Left lung (tissue), 4 donors: ENCODE measurements at regions not wholly inside any gene's neighbourhood (a gene's known extent, or its start where the extent isn't known, plus 50 kb on each side); places are given as distances from the start of the nearest gene placed in this dataset.

Experiments used
- ATAC-seq: fragments of 200-7000 bp; cut with Tn5 transposase; one replicate; pipeline ENCODE4 v1.9.1; 2020; ENCODE audit warnings: moderate library complexity
- DNase-seq, 4 donors: peaks; one replicate each; pipeline ENCODE4 v3.0.0-alpha.2; 2013 to 2020
- H3K27ac ChIP-seq, 2 donors: fragments of 200-600 bp; sonication (generic) in 1 of 2; one replicate each; pipeline versions ENCODE4 v1.5.0 to v1.8.0; 2020 to 2021
- H3K27me3 ChIP-seq, 2 donors: fragments of 200-600 bp; sonication (generic) in 1 of 2; one replicate each; pipeline versions ENCODE4 v1.5.0 to v1.8.0; 2020 to 2021
- H3K36me3 ChIP-seq, 2 donors: fragments of 200-600 bp; sonication (generic) in 1 of 2; one replicate each; pipeline versions ENCODE4 v1.5.0 to v1.8.0; 2020 to 2021
- H3K4me1 ChIP-seq, 2 donors: fragments of 200-600 bp; one replicate each; pipeline ENCODE4 v1.8.0; 2021
- H3K4me3 ChIP-seq, 2 donors: fragments of 200-600 bp; sonication (generic) in 1 of 2; one replicate each; pipeline versions ENCODE4 v1.5.0 to v1.8.0; 2020 to 2021; ENCODE audit warnings: mild to moderate bottlenecking in 1 of 2
- H3K9me3 ChIP-seq, 2 donors: fragments of 200-600 bp; sonication (generic) in 1 of 2; one replicate each; pipeline versions ENCODE4 v1.5.0 to v1.8.0; 2020 to 2021
- intact Hi-C, 2 donors: fragments of 100-400 bp; cut with DNase I; formaldehyde crosslinking; loops; one replicate each; pipeline versions ENCODE4 v1.11.2 to v1.14.2; 2022
- TF ChIP-seq, protein P1 (sequence below), 2 donors: fragments of 200-600 bp; sonication (generic) in 1 of 2; IDR thresholded peaks; one replicate each; pipeline versions ENCODE4 v1.5.0 to v1.8.0; 2021; ENCODE audit warnings: antibody characterized with exemption in 2 of 2
- donor health status: DM: no; HTN: yes; CAD: no.
- donor health status: DM: no; HTN: no; CAD: no.

DNA sequence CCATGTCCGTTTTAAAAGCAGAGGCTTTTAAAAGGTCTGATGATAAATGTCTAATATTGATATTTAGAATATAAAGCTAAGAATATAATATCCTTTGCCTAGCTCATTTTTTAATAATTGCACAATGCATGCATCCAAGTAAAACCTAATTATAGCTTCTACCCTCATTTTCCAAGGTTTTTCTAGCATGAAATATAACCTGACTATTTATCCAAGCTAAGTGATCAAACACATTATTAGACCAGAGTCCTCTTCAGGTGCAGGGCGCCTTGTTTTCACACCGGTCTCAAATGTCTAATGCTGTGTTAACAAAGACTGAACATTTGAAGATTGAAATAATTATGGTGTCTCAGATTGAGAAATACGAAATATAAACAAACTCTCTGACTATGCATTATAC lies 648.9 kb upstream of the CXADR start:
- intact Hi-C loops: no loop called here
- TF ChIP-seq, protein P1, sequence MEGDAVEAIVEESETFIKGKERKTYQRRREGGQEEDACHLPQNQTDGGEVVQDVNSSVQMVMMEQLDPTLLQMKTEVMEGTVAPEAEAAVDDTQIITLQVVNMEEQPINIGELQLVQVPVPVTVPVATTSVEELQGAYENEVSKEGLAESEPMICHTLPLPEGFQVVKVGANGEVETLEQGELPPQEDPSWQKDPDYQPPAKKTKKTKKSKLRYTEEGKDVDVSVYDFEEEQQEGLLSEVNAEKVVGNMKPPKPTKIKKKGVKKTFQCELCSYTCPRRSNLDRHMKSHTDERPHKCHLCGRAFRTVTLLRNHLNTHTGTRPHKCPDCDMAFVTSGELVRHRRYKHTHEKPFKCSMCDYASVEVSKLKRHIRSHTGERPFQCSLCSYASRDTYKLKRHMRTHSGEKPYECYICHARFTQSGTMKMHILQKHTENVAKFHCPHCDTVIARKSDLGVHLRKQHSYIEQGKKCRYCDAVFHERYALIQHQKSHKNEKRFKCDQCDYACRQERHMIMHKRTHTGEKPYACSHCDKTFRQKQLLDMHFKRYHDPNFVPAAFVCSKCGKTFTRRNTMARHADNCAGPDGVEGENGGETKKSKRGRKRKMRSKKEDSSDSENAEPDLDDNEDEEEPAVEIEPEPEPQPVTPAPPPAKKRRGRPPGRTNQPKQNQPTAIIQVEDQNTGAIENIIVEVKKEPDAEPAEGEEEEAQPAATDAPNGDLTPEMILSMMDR (IDR thresholded peaks at IDR 0.05): no peak

DNA sequence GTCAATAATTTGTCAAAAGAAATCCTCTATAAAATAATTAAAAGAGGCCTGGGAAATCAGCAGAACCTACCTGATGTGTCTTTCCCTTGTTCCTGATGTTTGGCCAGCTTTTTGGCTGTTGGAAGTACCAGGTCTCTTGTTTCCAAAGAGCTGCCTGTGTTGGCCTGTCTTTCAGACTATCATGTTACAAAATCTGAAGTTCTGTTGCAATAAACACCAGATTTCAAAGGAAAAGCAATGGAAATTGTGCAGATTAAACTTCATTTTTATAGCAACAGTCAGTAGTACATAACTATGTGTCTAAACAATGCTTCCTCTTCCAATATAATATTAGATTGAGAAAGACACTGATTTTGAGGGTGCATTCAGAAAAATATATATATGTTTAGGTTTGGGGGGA lies 647.2 kb upstream of the CXADR start:
- Histone ChIP-seq H3K4me3 (no peak overlapping the region), H3K27ac (no peak overlapping the region), H3K27me3 (no peaks in the 10 kb centered on the region), H3K4me1 (no peaks in the 10 kb centered on the region), H3K36me3 (no peaks in the 10 kb centered on the region), H3K9me3 (no peaks in the 10 kb centered on the region)
- TF ChIP-seq, protein P1 (IDR thresholded peaks at IDR 0.05): no peak
- DNase-seq (no peak), ATAC-seq (no peak)
- intact Hi-C loops: no loop called here

More for the DNA sequence above, 648.9 kb upstream of the CXADR start:
- Histone ChIP-seq H3K4me3 (no peak overlapping the region), H3K4me1 (no peaks in the 10 kb centered on the region), H3K27me3 (no peaks in the 10 kb centered on the region), H3K9me3 (no peaks in the 10 kb centered on the region), H3K27ac (no peak overlapping the region), H3K36me3 (no peaks in the 10 kb centered on the region)
- ATAC-seq (no peak), DNase-seq (no peak)

DNA sequence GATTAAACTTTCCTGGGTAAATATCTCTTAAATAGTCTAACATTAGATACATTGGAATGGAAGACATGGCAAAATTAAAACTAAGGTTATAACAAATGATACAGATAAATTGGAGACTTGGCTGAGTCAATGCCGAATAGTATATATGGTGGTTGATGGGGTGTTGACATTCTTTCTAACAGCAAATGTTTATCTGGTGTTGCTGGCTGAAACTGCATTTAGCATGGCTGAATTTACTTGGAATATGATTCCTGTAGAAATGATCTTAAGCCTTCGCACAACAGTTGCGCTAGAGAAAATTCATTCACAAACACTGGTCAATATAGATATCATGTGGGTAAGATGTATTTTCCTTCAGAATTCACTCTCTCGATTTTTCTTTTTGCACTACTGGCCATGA lies 646.0 kb upstream of the CXADR start:
- no peak for ATAC-seq
- intact Hi-C loops: no loop called here
- TF ChIP-seq, protein P1 (IDR thresholded peaks at IDR 0.05): no peak

DNA sequence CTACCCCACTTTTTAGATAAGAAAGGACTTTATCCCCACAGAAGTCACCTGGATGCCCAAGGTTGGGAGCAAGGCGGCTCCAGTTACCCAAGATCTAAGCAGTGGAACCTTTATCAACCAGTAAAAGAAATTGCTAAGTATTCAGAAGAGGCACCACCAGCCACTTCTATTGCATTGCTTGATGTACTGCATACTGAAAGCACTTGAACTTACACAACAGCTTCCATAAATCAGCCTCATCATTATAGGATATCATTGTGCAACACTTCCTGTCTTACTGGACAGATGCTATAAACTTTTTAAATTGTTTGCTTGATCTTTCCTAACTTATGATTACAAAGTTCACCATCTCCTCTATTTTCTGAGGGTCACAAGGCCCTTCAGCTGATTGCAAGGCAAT lies 642.7 kb upstream of the CXADR start:
- TF ChIP-seq, protein P1 (IDR thresholded peaks at IDR 0.05): no peak
- DNase-seq (peak in 2 of 4 donors; percentile 12 to 33), ATAC-seq (no peak)

More for the DNA sequence above, 646.0 kb upstream of the CXADR start:
- H3K27ac ChIP-seq: no peak overlapping the region
- H3K9me3 ChIP-seq: no peaks in the 10 kb centered on the region
- H3K36me3 ChIP-seq: no peaks in the 10 kb centered on the region
- DNase-seq: no peak
- no peak overlapping the region for H3K4me3 ChIP-seq
- H3K4me1 ChIP-seq: no peaks in the 10 kb centered on the region
- H3K27me3 ChIP-seq: no peaks in the 10 kb centered on the region

DNA sequence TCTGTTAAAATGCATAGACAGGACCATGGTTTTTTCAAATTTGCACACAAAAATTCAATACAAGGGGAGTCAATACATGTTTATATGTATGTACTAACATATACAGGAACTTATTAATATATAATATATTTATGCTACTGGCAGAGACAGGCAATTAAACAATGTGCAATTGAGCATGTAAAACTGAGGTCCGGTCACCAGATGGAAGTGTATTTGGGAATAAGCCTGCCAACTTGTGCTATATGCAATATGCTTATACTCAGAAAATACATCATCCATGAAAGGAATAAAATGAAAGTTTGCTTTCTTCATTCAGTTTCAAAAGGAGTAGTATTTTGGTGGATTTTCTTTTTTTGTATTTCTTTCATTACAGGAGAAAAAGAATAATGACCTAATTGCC lies 640.2 kb upstream of the CXADR start:
- Histone ChIP-seq H3K4me3 (no peak overlapping the region), H3K9me3 (no peaks in the 10 kb centered on the region), H3K27ac (no peak overlapping the region), H3K36me3 (no peaks in the 10 kb centered on the region), H3K4me1 (no peaks in the 10 kb centered on the region), H3K27me3 (no peaks in the 10 kb centered on the region)
- intact Hi-C loops: no loop called here
- TF ChIP-seq, protein P1 (IDR thresholded peaks at IDR 0.05): no peak
- ATAC-seq: no peak
- DNase-seq: no peak

More for the DNA sequence above, 642.7 kb upstream of the CXADR start:
- H3K36me3 ChIP-seq: no peaks in the 10 kb centered on the region
- no peaks in the 10 kb centered on the region for H3K4me1 ChIP-seq
- H3K27me3 ChIP-seq: no peaks in the 10 kb centered on the region
- intact Hi-C loops: no loop called here
- no peak overlapping the region for H3K27ac ChIP-seq
- no peak overlapping the region for H3K4me3 ChIP-seq
- no peaks in the 10 kb centered on the region for H3K9me3 ChIP-seq
